Stimulated activated CD4-positive, alpha-beta T cell treated with anti-CD3 and anti-CD28 coated beads, TNF-alpha, amount 100 ng/mL, for 24 hours (primary cell): ENCODE measurements at regions not wholly inside any gene's neighbourhood (a gene's known extent, or its start where the extent isn't known, plus 50 kb on each side); places are given as distances from the start of the nearest gene placed in this dataset.

Experiments
- DNase-seq, 3 experiments: peaks; one replicate each; pipeline ENCODE4 v3.0.0-alpha.2; 2020; ENCODE audit warnings: low read depth in 3 of 3

DNA sequence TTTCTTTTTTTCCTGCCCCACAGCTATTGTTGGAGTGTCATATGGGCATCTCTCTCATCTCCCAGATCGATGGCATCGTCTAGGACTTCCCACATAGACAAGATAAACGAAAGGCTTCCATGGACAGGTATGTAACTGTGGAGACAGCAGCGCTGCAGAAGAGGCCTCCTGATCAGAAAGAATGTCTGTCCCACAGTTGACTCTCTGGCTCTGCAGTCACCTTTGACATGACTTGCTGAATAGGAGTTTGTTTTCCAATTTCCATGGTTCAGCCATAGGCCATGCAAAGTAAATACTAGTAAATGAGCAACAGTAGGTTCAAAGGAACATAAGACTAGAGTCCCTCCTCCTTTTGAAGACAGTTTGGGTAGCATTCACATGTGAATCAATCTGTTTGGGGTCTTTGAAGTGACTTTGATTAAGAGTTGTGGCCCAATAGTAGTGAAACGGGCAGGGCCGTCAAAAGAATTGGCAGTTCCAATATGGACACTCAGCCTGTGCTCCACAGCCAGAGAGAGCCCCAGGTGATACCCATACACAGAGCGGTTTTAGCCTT, 134.7 kb upstream of the IFNGR1 start:
- DNase-seq = no peak

GRCh38 chr6:137353346-137353745, 134.2 kb upstream of the IFNGR1 start:
- DNase-seq = no peak

- DNase-seq = no peak
Observed at GRCh38 chr6:137352859-137353258, 133.7 kb upstream of the IFNGR1 start.

- no peak for DNase-seq
Observed at GRCh38 chr6:137351890-137352289, 132.7 kb upstream of the IFNGR1 start.

DNA sequence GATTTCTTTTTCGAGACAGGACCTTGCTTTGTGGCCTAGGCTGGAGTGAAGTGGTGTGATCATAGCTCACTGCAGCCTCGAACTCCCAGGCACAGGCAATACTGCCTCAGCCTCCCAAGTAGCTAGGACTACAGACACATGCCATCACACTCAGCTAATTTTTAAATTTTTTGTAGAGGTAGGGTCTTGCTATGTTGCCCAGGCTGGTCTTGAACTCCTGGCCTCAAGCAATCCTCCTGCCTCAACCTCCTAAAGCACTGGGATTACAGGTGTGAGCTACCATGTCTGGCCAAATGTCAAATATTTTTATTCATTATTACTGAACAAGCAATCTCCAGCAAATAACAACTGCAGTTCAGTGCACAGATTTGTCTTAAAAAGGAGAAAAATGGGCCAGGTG, 131.7 kb upstream of the IFNGR1 start:
- DNase-seq = no peak

DNA sequence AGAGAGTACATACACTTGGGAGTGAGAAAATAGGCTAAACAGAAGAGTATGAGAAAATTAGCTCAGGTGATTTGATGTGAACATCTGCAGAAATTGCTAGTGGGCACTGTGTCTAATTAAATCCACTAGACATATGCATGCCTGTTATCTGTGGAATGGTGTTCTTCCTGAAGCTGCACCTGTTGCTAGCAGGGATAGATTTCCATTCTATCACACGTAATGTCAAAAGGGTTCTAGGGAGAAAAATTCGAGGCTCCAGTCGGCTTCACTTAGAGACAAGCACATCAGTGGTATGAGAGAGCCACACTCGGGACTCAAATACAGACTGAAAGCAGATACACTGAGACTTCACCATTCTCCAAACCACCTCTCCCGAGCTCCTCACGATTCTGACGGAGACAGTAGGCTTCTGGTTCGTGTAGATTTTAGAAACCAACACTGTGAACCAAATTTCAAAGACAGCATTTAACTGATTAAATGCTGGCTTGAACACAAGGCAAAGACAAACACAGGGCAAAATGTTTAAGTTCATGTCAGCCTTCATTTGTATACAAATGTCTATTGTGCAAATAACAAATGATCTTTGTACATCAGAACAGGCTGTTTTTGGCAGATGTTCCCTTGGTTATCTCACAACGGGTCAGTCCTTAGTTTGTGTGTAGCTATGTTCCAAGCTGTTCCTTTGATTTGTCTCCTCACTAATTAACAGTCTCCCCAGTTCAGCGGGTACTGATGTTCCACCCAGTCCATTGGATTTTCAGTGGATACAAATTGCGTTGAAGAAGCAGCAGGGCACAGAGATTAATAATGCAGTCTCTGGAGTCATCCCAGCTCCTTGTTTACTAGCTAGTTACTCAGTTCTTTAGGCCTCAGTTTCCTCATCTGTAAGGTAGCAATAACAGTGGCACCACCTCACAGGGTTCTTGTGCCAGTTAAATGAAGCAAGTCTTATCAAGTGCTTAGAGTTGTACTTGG, 131.0 kb upstream of the IFNGR1 start:
- no peak for DNase-seq

DNA sequence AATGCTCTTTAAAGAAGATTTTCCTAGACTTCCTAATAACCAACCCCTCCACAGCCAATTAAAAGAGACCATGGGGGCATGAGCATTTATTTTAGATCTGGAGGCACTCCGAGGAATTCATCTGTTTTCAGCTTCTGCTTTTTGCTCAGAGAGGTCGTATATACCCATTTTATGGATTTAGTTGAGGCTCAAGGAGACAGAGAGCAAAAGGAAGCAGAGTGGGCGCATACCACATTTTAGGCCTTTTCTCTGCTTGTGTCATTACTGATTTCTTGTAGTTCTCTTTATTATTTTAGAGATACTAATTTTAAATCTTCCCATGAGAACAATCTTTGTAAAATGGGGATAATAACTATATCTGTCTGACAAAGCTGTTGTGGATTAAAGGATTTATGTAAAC, 129.6 kb upstream of the IFNGR1 start:
- no peak for DNase-seq

DNA sequence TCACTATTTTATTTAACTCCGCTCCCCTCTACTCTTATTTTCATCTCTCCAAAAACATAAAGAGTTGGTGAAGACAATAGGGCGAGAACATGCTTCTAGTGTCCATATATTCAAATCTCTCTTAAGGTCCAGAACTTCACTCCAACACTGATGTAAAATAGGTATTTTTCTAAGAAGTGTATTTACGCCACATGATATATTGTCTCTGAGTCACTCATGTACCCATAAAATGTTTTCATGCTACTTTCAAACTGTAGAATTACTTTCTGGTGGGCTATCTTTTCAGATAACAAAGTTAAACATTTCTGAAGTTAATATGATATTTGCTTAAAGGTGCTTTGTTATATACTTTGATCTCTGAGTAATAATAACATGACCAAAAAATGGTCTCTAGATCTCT, 124.1 kb upstream of the IFNGR1 start:
- DNase-seq = no peak

DNA sequence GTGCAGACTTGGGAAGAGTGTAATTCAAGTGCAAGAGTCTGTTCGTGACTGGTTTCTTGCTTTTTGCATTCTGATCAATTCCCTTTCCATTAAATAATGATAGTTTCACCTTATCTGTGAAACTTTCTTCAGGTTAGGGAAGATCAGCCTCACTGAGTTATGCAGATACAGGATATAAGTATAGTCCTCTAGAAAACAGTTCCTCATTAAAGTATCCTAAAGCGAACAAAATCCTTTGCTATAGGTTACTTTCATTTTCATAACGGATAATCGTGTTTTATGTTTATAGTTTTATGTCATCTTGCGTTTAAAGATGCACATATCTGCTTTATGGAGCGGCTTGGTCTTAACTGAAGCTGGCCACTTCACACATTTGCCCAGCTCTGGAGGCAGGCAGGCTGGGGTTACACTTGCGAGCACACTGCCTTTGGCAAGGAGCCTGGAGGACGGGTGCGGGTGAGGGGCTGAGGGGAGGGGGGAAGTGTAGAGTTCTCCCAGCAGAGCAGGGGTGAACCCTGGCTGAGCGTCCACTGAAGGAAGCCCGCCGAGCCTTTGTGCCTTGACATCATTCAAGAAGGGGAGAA, 123.5 kb upstream of the IFNGR1 start:
- no peak for DNase-seq

- peak in 2 of 3 experiments; percentile 16 to 21 for DNase-seq
Observed at GRCh38 chr6:137341681-137342195, 122.6 kb upstream of the IFNGR1 start.

GRCh38 chr6:137339929-137340559, 120.9 kb upstream of the IFNGR1 start:
- no peak for DNase-seq

DNA sequence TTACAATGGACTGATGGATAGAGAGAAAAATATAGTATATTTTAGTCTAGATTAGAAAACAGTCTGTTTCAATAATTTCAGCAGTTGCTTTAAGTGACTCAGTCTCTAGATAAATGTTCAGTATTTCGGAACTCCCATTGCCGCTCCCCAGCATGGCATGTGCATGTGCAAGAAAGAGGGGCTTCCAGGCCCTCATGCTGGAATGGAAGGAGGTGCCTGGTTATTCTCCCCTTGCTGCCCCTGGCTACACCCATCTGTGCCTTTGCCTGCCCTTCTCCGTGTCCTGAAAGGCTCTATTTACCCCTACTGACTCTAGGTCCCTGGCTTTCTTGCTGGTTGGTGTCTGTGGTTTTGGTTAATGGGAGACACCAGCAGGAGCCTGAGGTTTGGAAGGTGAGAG, 115.7 kb upstream of the IFNGR1 start:
- no peak for DNase-seq

DNA sequence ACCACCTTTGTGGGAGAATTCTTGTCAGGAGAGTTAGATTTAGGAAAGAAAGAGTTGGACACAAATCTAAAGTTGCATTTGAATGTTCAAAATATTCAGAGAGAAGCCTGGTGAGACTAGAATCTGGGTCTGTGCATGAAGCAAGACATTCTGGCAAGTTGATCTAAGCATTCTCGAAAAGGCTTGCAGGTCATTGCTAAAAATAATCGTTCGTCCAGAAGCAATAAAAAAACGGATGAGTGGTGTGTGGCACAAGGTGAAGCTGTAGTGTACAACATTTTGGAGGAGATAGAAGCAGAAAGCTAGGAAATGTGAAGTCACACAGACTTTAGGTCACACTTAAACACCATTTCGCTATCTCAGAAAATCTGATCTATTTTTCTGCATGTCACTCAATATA, 114.9 kb upstream of the IFNGR1 start:
- no peak for DNase-seq

- DNase-seq = no peak
Observed at GRCh38 chr6:137332637-137333280, 113.6 kb upstream of the IFNGR1 start.

DNA sequence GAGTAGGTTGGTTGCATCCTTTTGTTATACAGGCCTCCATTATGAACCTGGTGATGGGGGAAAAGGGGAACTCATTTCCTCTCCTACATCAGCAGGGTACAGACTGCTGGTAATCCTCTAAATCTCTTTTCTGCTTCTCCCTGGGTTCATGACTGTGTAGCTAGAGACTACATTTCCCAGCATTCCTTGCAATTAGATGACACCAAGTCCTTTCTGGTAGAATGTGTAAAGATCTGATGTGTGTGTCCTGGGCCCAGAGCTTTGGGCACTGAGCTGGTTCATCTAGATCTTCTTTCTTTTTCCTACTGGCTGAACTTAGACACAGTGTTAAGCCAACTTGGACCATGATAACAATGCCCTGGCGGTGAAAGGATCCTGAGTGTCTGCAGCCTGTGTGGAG, 104.7 kb upstream of the IFNGR1 start:
- DNase-seq = no peak

DNA sequence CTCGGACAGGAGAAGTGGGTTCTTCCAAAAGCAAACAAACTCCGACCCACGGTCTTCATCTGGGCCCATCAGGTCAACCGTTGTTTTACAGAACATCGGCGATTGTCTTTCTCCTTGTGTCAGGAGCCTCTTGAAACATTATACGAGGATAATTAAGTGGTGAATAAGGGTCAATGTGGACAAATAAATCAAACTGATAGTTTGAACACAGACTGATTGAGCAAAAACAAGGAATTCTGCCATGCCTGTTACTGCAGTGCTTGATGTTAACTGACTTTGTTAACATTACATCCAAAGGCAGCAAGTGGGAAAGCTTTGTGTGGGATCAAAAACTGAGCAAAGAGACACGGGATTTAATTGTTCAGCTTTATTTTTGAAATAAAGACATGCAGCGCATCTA, 101.1 kb upstream of the IFNGR1 start:
- DNase-seq = no peak

- no peak for DNase-seq
Observed at GRCh38 chr6:137316626-137317025, 97.4 kb upstream of the IFNGR1 start.

- no peak for DNase-seq
Observed at GRCh38 chr6:137315081-137315480, 95.9 kb upstream of the IFNGR1 start.

GRCh38 chr6:137313928-137314855, 95.0 kb upstream of the IFNGR1 start:
- DNase-seq = peak; percentile 39 to 68 (median 55)

GRCh38 chr6:137313211-137313610, 94.0 kb upstream of the IFNGR1 start:
- no peak for DNase-seq

- no peak for DNase-seq
Observed at GRCh38 chr6:137311940-137312339, 92.8 kb upstream of the IFNGR1 start.
